ENCODE measurements at regions not wholly inside any gene's neighbourhood (a gene's known extent, or its start where the extent isn't known, plus 50 kb on each side); places are given as distances from the start of the nearest gene placed in this dataset.
"Not testable (repeated sequence)": the region's sequence is repeated elsewhere in the genome, so short reads cannot be mapped to it uniquely, and the experiment has no call there.

DNA sequence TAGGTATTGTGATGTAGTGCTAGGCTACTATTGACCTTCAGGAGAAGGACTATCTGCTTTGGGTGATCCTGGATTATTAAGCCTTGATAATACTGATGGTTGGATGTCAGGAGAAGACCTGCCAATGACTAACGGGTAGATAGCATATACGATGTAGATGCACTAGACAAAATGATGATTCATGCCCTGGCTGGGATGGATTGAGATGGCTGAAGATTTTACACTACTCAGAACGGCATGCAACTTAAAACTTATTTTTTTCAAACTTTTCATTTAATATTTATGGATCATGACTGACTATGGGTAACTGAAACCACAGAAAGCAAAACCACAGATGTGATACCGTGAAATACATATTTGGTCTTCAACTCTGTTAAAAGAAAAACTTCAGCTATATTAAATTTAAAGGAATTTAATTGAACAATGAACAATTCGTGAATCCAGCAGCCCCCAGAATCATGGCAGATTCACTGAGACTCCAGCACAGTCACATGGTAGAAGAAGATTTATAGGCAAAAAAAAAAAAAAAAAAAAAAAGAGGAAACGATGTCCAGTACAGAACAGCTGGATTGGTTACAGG lies 124.6 kb upstream of the CDK13 start:
- no peak for DNase-seq

DNA sequence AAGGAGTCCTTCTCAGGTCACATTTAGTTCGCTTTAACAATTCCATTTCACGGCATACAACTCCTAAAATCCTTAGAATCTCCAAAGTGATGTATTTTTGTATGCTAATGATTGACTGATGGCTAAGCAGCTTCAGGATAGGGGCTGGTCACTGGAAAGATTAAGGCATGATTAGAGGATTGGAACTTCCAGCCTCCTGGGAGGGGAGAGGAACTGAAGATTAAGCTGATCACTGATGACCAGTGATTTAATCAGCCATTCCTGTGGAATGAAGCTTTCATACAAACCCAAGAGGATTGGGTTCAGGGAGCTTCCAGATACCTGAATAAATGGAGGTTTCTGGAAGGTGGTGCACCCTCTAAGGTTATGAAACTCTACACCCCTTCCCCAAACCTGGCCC lies 123.9 kb upstream of the CDK13 start:
- no peak for DNase-seq

GRCh38 chr7:39827571-39827970 lies 122.5 kb upstream of the CDK13 start:
- no peak for DNase-seq

GRCh38 chr7:39829028-39829427 lies 121.0 kb upstream of the CDK13 start:
- DNase-seq, result no peak

GRCh38 chr7:39832519-39833085 lies 117.5 kb upstream of the CDK13 start:
- DNase-seq, result no peak

DNA sequence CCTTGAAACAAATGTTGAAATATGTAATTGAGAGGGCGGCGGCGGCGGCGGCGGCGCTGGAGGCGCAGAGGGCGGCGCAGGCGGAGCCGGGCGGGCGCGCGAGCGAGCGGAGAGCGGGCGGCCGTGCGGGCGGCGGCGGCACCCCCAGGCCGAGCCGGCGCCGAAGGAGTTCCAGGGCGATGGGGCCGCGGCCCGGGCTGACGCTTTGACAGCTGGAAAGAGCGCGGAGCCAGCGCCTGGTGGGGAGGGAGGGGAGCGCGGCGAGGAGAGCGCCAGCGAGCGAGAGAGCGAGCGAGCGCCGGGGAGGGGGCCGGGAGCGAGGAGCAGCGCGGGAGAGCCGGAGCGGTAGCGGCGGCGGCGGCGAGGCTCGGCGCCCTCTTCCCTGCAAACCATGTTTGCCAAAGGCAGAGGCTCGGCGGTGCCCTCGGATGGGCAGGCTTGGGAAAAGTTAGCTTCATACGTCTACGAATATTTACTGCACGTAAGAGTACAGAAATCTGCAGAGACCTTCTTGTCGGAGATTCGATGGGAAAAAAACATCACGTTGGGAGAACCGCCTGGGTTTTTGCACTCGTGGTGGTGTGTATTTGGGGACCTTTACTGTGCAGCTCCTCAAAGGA lies 116.8 kb upstream of the CDK13 start:
- peak; percentile 29 for DNase-seq

GRCh38 chr7:39833865-39834634 lies 116.0 kb upstream of the CDK13 start:
- DNase-seq, result not testable (repeated sequence)

DNA sequence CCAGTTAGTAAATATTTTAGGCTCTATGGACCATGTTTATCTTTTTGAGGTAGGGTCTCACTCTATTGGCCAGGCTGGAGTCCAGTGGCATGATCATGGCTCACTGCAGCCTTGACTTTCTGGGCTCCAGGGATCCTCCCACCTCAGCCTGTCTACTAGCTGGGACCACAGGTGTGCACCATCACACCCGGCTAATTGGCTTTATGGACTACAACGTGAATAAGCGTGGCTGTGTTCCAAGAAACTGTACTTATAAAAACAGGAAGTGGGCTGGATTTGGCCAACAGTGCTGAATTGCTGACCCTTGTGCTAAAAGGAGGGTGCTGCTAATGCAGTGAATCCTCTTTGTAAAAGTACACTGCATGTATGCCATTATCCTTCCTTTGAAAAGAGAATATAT lies 111.7 kb upstream of the CDK13 start:
- no peak for DNase-seq

GRCh38 chr7:39845006-39845405 lies 105.0 kb upstream of the CDK13 start:
- DNase-seq, result no peak

DNA sequence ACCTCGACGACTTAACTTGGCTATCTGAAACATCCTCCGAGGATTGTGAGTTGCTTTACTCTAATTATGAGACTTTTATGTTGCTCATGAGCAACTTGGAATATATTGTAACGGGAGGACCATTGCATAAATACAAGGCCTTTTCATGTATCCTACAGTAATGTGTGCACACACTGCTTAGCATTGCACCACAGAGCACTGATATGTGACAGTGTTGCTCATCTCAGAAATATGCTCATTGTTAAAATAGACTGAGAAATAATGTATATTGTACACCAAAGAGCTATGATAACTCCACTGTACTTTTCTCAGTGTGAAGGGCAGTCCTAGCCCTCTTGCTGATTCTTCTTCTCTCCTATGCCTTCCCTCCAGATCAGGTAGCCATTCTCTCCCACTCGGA lies 102.8 kb upstream of the CDK13 start:
- DNase-seq, result no peak

DNA sequence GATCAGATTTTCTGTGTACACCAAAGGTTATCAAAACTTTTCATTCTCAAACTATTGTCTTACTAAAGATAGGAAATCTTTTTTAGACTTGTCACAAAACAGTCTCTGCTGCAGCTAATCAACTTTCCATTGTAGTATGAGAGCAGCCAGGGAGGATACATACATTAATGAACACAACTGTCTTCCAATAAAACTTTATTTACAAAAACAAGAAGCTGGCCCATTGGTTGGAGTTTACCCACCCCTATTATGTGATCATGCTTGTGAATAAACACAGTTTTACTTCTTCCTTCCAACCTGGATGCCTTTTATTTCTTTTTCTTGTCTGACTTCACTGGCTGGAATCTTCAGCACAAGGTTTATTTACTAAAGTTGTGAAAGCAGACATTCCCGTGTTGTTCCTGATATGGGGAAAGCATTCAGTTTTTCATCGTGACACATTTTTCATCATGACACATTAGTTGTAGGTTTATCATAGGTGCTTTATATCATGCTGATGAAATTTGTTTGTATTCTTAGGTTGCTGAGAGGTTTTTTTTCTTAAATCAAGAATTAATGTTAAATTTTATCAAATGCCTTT lies 98.5 kb upstream of the CDK13 start:
- no peak for DNase-seq

DNA sequence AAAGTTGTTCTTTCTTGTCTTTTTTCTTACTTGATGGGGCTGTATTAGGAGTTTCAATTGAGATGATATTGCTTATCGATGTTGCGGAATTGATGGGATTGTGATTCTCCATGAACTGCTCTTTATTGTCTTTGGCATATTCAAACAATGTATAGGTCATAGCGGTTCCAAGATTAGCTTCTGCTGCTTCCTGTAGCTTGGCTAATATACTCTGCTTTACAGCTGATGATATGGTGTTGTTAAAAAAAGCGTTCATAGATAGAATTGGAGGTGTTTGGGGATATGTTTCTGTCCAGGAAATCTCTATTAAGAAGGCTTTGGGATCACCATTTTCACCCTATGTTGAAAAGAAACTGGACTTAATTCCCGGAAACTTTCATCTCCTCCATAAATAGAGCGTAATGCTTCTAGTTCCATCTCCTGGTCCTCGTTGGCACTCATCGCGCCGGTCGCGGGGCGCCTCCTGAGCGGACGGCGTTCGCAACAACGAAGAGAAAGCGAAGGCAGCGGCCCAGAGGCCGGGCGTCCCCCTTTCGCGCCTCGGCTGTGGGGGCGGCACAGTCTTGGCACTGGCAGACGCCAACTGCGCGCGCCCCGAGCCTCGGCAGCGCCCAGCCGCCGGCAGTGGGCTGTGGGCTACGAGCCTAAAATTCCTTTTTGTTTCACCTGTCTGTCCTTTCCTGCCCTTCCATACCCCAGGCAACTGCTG lies 95.3 kb upstream of the CDK13 start:
- not testable (repeated sequence) for DNase-seq

DNA sequence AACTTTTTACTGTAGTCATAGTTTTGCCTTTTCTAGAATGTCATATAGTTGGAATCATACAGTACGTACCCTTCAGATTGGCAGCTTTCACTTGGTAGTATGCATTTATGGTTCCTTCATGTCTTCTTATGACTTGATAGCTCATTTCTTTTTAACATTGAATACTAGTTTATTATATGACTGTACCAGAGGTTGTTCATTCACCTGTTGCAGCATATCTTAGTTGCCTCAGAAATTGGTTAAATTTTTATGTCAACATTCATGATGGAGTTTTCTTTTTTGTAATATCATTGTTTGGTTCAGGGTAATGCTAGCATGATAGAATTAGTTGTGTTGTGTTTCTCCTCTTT lies 94.8 kb upstream of the CDK13 start:
- no peak for DNase-seq

- not testable (repeated sequence) for DNase-seq
These were observed 86.3 kb upstream of the CDK13 start for GRCh38 chr7:39863675-39864322.

DNA sequence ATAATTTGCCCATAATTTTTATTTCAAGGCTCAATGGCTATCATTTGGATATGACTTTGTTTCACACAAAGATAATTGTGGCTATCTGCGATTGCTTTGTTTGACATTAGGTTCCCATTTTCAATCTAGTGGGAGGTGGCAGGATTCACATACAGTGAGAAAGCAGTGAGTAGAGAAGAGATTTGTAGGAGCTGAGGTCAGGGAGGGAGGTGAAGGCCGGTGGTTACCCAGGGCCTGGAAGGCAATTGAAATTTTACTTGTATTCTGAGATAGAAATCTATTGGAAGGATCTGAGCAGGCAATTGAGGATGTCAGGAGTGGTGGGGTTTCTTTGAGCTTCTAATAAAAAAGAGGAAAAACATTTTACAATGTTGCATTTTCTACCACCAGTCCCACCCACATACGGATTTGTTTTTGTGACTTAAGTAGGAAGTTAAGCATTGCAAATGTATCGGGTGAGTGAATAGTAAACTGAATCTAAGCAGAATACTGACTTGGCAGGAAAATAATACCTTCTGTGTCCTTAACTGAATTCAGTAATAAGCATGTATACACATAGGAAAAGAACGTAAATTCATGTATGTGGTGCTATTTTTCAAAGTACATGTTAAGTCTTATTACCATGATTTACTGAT lies 80.1 kb upstream of the CDK13 start:
- DNase-seq, result not testable (repeated sequence)

- not testable (repeated sequence) for DNase-seq
These were observed 78.4 kb upstream of the CDK13 start for GRCh38 chr7:39871610-39872009.

DNA sequence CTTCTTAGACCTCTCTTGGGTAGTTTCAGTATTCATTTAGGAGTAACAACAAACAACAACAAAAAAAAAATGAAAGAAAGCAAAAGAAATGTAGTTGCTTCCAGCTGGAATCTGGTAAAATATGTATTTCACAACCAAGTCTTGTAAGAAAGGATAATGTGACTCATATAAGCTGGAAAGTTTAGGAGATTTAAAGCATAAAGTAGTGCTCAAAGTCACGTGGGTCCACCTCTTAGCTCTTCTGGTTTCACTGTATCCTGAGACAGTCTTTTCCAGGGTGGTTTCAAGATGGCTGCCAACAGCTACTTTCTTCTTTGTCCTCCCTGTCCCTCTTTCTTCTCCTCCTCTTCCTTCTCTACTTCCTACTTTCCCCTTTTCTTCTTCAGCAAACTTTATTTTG lies 69.5 kb upstream of the CDK13 start:
- no peak for DNase-seq

DNA sequence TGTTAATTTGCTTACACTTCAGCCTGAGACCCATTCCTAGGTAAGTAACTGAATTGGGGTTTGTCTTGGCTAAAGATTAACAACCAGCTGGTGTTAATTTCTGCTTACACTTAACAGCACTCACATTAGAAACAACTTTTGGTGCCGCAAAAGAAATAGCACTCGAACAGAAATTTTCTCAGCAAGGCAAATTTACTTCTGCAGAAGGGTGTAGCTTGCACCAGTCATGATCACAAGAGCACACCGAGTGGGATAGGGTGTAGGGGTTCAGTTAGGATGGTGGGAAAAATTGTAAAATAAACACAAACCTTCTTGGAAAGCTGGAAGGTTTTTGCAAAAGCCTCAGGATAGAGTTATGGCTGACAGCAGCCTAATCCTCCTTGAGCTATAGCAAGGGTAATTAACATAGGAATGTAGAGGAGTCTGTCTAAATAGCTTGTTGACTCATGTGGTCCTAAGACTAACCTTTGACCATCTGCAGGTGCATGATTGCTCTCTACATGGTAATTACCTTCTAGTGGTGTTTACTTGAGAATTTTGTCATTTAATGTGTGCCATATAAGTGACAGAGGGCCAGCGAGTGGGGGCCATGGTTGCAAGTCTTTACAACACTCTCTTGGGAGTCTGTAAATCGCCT lies 67.8 kb upstream of the CDK13 start:
- DNase-seq, result no peak

DNA sequence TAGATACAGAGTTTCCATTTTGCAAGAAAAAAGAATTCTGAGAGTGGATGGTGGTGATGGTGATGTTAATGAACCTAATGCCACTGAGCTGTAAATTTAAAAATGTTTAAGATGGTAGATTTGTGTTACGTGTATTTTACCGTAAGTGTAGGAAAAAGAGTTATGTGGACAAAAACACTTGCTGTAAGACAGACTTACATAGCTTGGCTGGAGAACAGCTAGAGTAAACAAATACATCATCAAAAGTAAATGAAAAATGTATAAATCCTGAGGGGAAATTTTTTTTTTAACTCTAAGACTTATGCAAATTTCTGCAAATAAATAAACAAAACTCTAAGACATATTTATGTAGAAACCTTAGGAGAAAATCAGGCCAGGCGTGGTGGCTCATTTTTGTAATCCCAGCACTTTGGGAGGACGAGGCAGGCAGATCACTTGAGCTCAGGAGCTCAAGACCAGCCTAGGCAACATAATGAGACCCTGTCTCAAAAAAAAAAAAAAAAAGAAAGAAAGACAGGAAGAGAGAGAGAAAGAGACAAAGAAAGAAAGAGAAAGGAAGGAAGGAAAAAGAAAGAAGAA lies 66.2 kb upstream of the CDK13 start:
- DNase-seq, result no peak

- no peak for DNase-seq
These were observed 61.7 kb upstream of the CDK13 start for GRCh38 chr7:39888171-39888853.

DNA sequence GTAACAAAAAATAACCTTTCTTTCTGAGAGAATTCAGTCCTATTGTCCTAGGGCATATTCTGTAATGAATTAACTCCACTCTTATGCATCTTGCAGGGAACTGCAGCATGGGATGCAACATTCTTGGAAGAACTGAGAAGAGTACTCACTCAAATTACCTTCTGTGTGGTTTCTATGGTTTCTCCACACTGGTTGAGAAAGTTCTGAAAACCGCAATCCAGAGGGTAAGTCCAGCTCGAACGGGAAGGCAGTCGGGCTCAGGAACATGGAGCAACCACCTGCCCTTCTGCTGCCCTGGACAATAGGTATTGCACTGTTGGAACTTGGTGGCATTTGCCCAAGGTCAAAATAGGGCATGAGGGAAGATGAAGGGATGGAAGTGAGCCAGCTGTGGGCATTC lies 59.6 kb upstream of the CDK13 start:
- DNase-seq, result no peak
